Transverse colon (tissue), 4 donors: ENCODE measurements at regions not wholly inside any gene's neighbourhood (a gene's known extent, or its start where the extent isn't known, plus 50 kb on each side); places are given as distances from the start of the nearest gene placed in this dataset.

Experiments
- POLR2A ChIP-seq: fragments of 450-650 bp; IDR thresholded peaks from one replicate; pipeline ENCODE4 v1.6.1; 2016; ENCODE audit warnings: antibody characterized with exemption, mild to moderate bottlenecking, moderate library complexity
- POLR2AphosphoS5 ChIP-seq, 3 donors: sonication (generic); formaldehyde crosslinking; IDR thresholded peaks; one replicate each; pipeline ENCODE4 v1.6.1; 2016; ENCODE audit warnings: antibody characterized with exemption in 3 of 3
- TF ChIP-seq, protein P1 (sequence below), 5 experiments: fragments of 200-600 bp in 3 of 5; fragments of 450-650 bp in 2 of 5; sonication (generic) in 3 of 5; IDR thresholded peaks; 1 replicate in 2 of 5; 2 replicates in 3 of 5; pipeline ENCODE4 v1.5.1; 2016 to 2017; ENCODE audit warnings: antibody characterized with exemption in 5 of 5, inconsistent platforms in 3 of 5, mild to moderate bottlenecking in 2 of 5, moderate library complexity in 1 of 5

DNA sequence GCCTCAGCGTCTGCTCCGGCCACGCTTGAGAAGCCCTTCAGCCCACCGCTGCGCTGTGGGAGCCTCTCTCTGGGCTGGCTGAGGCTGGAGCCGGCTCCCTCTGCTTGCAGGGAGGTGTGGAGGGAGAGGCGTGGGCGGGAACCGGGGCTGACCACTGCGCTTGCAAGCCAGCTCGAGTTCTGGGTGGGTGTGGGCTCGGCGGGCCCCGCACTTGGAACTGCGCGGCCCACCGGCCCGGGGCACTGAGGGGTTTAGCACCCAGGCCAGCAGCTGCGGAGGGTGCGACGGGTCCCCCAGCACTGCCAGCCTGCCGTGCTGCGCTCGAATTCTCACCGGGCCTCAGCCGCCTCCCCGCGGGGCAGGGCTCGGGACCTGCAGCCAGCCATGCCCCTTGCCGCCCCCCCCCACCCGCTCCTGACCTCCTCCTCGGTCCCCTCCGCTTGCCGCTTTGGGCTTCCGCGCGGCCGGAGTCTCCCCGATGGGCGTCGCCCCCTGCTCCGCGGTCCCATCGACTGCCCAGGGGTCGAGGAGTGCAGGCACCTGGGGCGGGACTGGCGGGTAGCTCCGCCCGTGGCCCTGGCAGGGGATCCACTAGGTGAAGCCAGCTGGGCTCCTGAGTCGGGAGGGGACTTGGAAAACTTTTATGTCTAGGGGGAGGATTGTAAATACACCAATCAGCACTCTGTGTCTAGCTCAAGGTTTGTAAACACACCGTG is 106.7 kb downstream of the RAP2B start:
- no peak for TF ChIP-seq POLR2A
- TF ChIP-seq, protein P1, sequence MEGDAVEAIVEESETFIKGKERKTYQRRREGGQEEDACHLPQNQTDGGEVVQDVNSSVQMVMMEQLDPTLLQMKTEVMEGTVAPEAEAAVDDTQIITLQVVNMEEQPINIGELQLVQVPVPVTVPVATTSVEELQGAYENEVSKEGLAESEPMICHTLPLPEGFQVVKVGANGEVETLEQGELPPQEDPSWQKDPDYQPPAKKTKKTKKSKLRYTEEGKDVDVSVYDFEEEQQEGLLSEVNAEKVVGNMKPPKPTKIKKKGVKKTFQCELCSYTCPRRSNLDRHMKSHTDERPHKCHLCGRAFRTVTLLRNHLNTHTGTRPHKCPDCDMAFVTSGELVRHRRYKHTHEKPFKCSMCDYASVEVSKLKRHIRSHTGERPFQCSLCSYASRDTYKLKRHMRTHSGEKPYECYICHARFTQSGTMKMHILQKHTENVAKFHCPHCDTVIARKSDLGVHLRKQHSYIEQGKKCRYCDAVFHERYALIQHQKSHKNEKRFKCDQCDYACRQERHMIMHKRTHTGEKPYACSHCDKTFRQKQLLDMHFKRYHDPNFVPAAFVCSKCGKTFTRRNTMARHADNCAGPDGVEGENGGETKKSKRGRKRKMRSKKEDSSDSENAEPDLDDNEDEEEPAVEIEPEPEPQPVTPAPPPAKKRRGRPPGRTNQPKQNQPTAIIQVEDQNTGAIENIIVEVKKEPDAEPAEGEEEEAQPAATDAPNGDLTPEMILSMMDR (IDR thresholded peaks at IDR 0.05), result no peak
- TF ChIP-seq POLR2AphosphoS5 (IDR thresholded peaks at IDR 0.05), result no peak
